ENCODE measurements at regions not wholly inside any gene's neighbourhood (a gene's known extent, or its start where the extent isn't known, plus 50 kb on each side); places are given as distances from the start of the nearest gene placed in this dataset.

DNA sequence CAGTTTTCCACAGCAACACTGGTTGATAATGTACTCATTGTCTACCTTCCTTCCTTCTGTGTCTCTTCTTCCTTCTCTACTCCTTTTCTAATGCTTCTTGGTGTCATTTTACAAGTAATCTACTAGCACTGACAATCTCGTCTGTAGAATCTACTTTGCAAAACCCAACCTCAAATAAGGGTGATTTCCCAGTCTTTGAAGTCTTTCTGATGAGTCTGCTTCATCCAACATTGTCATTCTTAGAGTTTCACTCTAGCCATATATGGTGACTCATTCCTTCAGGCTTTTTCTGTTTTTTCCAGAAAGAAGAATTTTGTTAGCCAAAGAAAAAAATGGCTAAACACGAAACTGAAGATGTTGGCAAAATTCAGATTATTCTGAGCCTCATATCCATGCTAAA, 288.7 kb downstream of the MBD2 start:
- Mint-ChIP-seq H3K36me3 (ENCODE audit: unreplicated experiment) (no peaks in the 10 kb centered on the region), H3K4me3 (ENCODE audit: unreplicated experiment) (no peak overlapping the region), H3K4me1 (ENCODE audit: low read depth, unreplicated experiment) (no peaks in the 10 kb centered on the region), H3K9me3 (ENCODE audit: unreplicated experiment) (no peaks in the 10 kb centered on the region), H3K27me3 (ENCODE audit: unreplicated experiment) (no peaks in the 10 kb centered on the region), H3K27ac (ENCODE audit: unreplicated experiment) (no peak overlapping the region)
- no peak for DNase-seq
- no peak for TF ChIP-seq CTCF (IDR thresholded peaks at IDR 0.05; ENCODE audit: partially characterized antibody, unreplicated experiment)

DNA sequence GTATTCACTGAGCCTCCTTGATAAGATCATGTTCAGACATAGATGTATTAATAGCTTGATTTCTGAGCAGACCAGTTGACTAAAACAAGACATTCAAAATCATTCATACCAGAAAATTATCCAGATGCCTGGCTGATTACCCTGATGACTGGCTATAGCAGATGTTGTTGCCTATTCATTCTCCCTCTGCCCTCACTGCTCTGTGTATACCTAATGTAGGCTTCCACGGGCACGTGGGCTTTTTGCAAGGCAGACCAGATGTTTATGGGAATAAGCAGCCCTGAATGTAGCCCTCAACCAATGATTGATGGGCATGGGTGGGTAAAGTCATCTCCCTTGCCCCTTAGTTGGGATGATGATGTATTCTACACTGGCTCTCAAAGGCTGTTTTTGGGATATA, 289.1 kb downstream of the MBD2 start:
- H3K27ac Mint-ChIP-seq (ENCODE audit: unreplicated experiment) = no peak overlapping the region
- no peaks in the 10 kb centered on the region for H3K27me3 Mint-ChIP-seq (ENCODE audit: unreplicated experiment)
- H3K36me3 Mint-ChIP-seq (ENCODE audit: unreplicated experiment) = no peaks in the 10 kb centered on the region
- no peaks in the 10 kb centered on the region for H3K4me1 Mint-ChIP-seq (ENCODE audit: low read depth, unreplicated experiment)
- no peaks in the 10 kb centered on the region for H3K9me3 Mint-ChIP-seq (ENCODE audit: unreplicated experiment)
- no peak for DNase-seq
- no peak overlapping the region for H3K4me3 Mint-ChIP-seq (ENCODE audit: unreplicated experiment)
- TF ChIP-seq CTCF (IDR thresholded peaks at IDR 0.05; ENCODE audit: partially characterized antibody, unreplicated experiment) = no peak

GRCh38 chr18:53920312-53921075, 304.0 kb downstream of the MBD2 start:
- Mint-ChIP-seq H3K27me3 (ENCODE audit: unreplicated experiment) (no peaks in the 10 kb centered on the region), H3K4me3 (ENCODE audit: unreplicated experiment) (no peak overlapping the region), H3K9me3 (ENCODE audit: unreplicated experiment) (no peaks in the 10 kb centered on the region), H3K36me3 (ENCODE audit: unreplicated experiment) (no peaks in the 10 kb centered on the region), H3K27ac (ENCODE audit: unreplicated experiment) (no peak overlapping the region), H3K4me1 (ENCODE audit: low read depth, unreplicated experiment) (no peaks in the 10 kb centered on the region)
- no peak for TF ChIP-seq CTCF (IDR thresholded peaks at IDR 0.05; ENCODE audit: partially characterized antibody, unreplicated experiment)
- DNase-seq = no peak

DNA sequence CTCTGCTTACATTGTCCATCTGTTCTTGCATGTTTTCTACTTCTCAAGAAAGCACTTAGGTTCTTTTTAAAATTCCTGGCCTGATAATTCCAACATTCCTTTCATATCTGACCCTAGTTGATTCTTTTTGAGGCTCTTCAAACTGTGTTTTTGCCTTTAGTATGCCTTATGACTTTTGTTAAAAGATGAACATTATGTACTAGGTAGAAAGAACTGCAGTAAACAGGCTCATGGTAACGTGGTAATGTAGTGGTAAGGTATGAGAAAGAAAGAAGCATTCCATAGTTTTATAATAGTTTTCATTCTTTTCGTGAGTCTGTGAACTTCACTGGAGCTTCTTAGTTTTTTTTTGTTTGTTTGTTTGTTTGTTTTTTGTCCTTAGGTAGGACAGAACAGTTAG, 306.4 kb downstream of the MBD2 start:
- DNase-seq = no peak
- Mint-ChIP-seq H3K36me3 (ENCODE audit: unreplicated experiment) (no peaks in the 10 kb centered on the region), H3K4me1 (ENCODE audit: low read depth, unreplicated experiment) (no peaks in the 10 kb centered on the region), H3K4me3 (ENCODE audit: unreplicated experiment) (no peak overlapping the region), H3K27me3 (ENCODE audit: unreplicated experiment) (no peaks in the 10 kb centered on the region), H3K9me3 (ENCODE audit: unreplicated experiment) (no peaks in the 10 kb centered on the region), H3K27ac (ENCODE audit: unreplicated experiment) (no peak overlapping the region)
- no peak for TF ChIP-seq CTCF (IDR thresholded peaks at IDR 0.05; ENCODE audit: partially characterized antibody, unreplicated experiment)

- Mint-ChIP-seq H3K27me3 (ENCODE audit: unreplicated experiment) (no peaks in the 10 kb centered on the region), H3K4me3 (ENCODE audit: unreplicated experiment) (no peak overlapping the region), H3K27ac (ENCODE audit: unreplicated experiment) (no peak overlapping the region), H3K9me3 (ENCODE audit: unreplicated experiment) (no peaks in the 10 kb centered on the region), H3K4me1 (ENCODE audit: low read depth, unreplicated experiment) (no peaks in the 10 kb centered on the region), H3K36me3 (ENCODE audit: unreplicated experiment) (no peaks in the 10 kb centered on the region)
- no peak for DNase-seq
- TF ChIP-seq CTCF (IDR thresholded peaks at IDR 0.05; ENCODE audit: partially characterized antibody, unreplicated experiment) = no peak
Measured at GRCh38 chr18:53911200-53911599, 313.3 kb downstream of the MBD2 start.

Data from glutamatergic neuron (in vitro differentiated cells).